SK-N-SH (cell line): ENCODE measurements at regions not wholly inside any gene's neighbourhood (a gene's known extent, or its start where the extent isn't known, plus 50 kb on each side); places are given as distances from the start of the nearest gene placed in this dataset.

Experiments used
- CTCF ChIA-PET: fragments of 300-600, 350-600 bp; formaldehyde crosslinking; extraction: SDS; loops from one replicate; lab custom pipeline; 2021; lab: Yijun Ruan, JAX
- POLR2A ChIA-PET: fragments of 350-600 bp; sonication (Branson Sonifier 250); formaldehyde crosslinking; extraction: SDS; loops from one replicate; lab custom pipeline; 2020; ENCODE audit warnings: antibody characterized with exemption, inconsistent platforms; lab: Yijun Ruan, JAX
- DNase-seq: peaks from one replicate; pipeline ENCODE4 v3.0.0; 2012
- H2AFZ ChIP-seq: fragments of 200-600 bp; sonication (generic); 2 replicates; pipeline ENCODE4 v1.8.1; 2016; ENCODE audit warnings: antibody characterized with exemption, mild to moderate bottlenecking, low read depth
- H3F3A ChIP-seq: fragments of 200-600 bp; sonication (generic); replicated peaks from 2 replicates; pipeline ENCODE3; 2016; ENCODE audit warnings: antibody characterized with exemption, mild to moderate bottlenecking; ENCODE audit not compliant: insufficient read depth
- H3K27ac ChIP-seq, 2 experiments: fragments of 200-500 bp in 1 of 2; fragments of 200-600 bp in 1 of 2; sonication (Bioruptor generic) in 1 of 2; sonication (generic), shearing (Covaris generic) in 1 of 2; 2 replicates each; pipeline versions ENCODE4 v1.5.1 to v1.6.1; 2014 to 2016; ENCODE audit warnings: low read depth in 2 of 2, inconsistent platforms in 1 of 2, low read length in 1 of 2, mild to moderate bottlenecking in 1 of 2, mixed read lengths in 1 of 2
- H3K27me3 ChIP-seq: fragments of 200-600 bp; sonication (generic), shearing (Covaris generic); 2 replicates; pipeline ENCODE4 v1.6.1; 2016; ENCODE audit warnings: mixed run types; ENCODE audit not compliant: insufficient read depth
- H3K36me3 ChIP-seq, 2 experiments: fragments of 200-500 bp in 1 of 2; fragments of 200-600 bp in 1 of 2; sonication (Bioruptor generic) in 1 of 2; sonication (generic) in 1 of 2; replicated peaks in 1 of 2; 2 replicates each; pipeline versions ENCODE3 to v1.5.1; 2014 to 2016; ENCODE audit warnings: low read length in 1 of 2, mild to moderate bottlenecking in 1 of 2; ENCODE audit not compliant: insufficient read depth in 2 of 2, control insufficient read depth in 1 of 2
- H3K4me1 ChIP-seq, 2 experiments: fragments of 200-500 bp in 1 of 2; fragments of 200-600 bp in 1 of 2; sonication (Bioruptor generic) in 1 of 2; sonication (generic), shearing (Covaris generic) in 1 of 2; 2 replicates each; pipeline versions ENCODE4 v1.5.1 to v1.6.1; 2014 to 2016; ENCODE audit warnings: low read depth in 1 of 2, low read length in 1 of 2, mixed run types in 1 of 2; ENCODE audit not compliant: insufficient read depth in 2 of 2, control insufficient read depth in 1 of 2
- H3K4me2 ChIP-seq: fragments of 200-600 bp; sonication (generic), shearing (Covaris generic); 2 replicates; pipeline ENCODE4 v1.6.1; 2017; ENCODE audit warnings: mixed run types
- H3K4me3 ChIP-seq, 2 experiments: fragments of 200-500 bp in 1 of 2; fragments of 200-600 bp in 1 of 2; sonication (Bioruptor generic) in 1 of 2; sonication (generic), shearing (Covaris generic) in 1 of 2; 2 replicates each; pipeline versions ENCODE4 v1.5.1 to v1.8.1; 2014 to 2016; ENCODE audit warnings: low read depth in 2 of 2, inconsistent platforms in 1 of 2, low read length in 1 of 2, mild to moderate bottlenecking in 1 of 2, mixed read lengths in 1 of 2, moderate library complexity in 1 of 2
- H3K79me2 ChIP-seq: fragments of 200-600 bp; sonication (generic); 2 replicates; pipeline ENCODE4 v1.8.1; 2017; ENCODE audit warnings: mild to moderate bottlenecking; ENCODE audit not compliant: insufficient read depth
- H3K9ac ChIP-seq: fragments of 200-600 bp; sonication (generic); 2 replicates; pipeline ENCODE4 v1.6.1; 2017; ENCODE audit warnings: mixed run types
- H3K9me2 ChIP-seq: fragments of 200-600 bp; sonication (generic); 2 replicates; pipeline ENCODE4 v1.6.1; 2017; ENCODE audit warnings: mixed run types
- H3K9me3 ChIP-seq: fragments of 200-600 bp; sonication (generic); 2 replicates; pipeline ENCODE4 v1.6.1; 2017; ENCODE audit warnings: mixed run types, mild to moderate bottlenecking, moderate library complexity
- H4K20me1 ChIP-seq: fragments of 200-600 bp; sonication (generic); 2 replicates; pipeline ENCODE4 v1.6.1; 2017; ENCODE audit warnings: mild to moderate bottlenecking, mixed run types; ENCODE audit not compliant: insufficient read depth
- EZH2phosphoT487 ChIP-seq: fragments of 200-600 bp; sonication (generic); IDR thresholded peaks from 2 replicates; pipeline ENCODE4 v1.6.1; 2017; ENCODE audit warnings: low read depth, mixed run types, mild to moderate bottlenecking, antibody characterized with exemption, moderate library complexity, borderline replicate concordance
- GABPA ChIP-seq: IDR thresholded peaks from 2 replicates; pipeline ENCODE4 v1.4.0; 2012; ENCODE audit warnings: low read depth, mild to moderate bottlenecking
- JUND ChIP-seq: IDR thresholded peaks from 2 replicates; pipeline ENCODE4 v1.4.0; 2012
- RXRA ChIP-seq: IDR thresholded peaks from 2 replicates; pipeline ENCODE4 v1.4.0; 2012; ENCODE audit warnings: low read depth, mild to moderate bottlenecking, borderline replicate concordance
- SMC3 ChIP-seq: IDR thresholded peaks from 2 replicates; pipeline ENCODE4 v1.6.1; 2012; ENCODE audit warnings: low read depth, low read length, improper control_type of control experiment
- TCF12 ChIP-seq: IDR thresholded peaks from 2 replicates; pipeline ENCODE4 v1.4.0; 2012
- TEAD4 ChIP-seq: IDR thresholded peaks from 2 replicates; pipeline ENCODE4 v1.4.0; 2012; ENCODE audit warnings: mild to moderate bottlenecking, borderline replicate concordance; ENCODE audit not compliant: insufficient read depth
- WGBS: methylation state at CpG from one replicate; pipeline ENCODE4 v1.1.6; 2017; ENCODE audit warnings: low lambda C conversion rate; 5-methylcytosine and 5-hydroxymethylcytosine counted together
- TF ChIP-seq, protein P1 (sequence below): IDR thresholded peaks from 2 replicates; pipeline ENCODE4 v1.6.1; 2012; ENCODE audit warnings: mild to moderate bottlenecking, low read depth, low read length, moderate library complexity
- TF ChIP-seq, protein P2 (sequence below): fragments of 150-350 bp; IDR thresholded peaks from 2 replicates; pipeline ENCODE4 v1.6.1; 2016; ENCODE audit warnings: mild to moderate bottlenecking, low read depth, low read length
- TF ChIP-seq, protein P3 (sequence below): IDR thresholded peaks from 2 replicates; pipeline ENCODE4 v1.4.0; 2012; ENCODE audit warnings: low read depth
- TF ChIP-seq, protein P4 (sequence below): IDR thresholded peaks from 2 replicates; pipeline ENCODE4; 2012
- TF ChIP-seq, protein P5 (sequence below): fragments of 200-600 bp; sonication (generic); IDR thresholded peaks from 2 replicates; pipeline ENCODE4 v1.6.1; 2017; ENCODE audit warnings: antibody characterized with exemption, mild to moderate bottlenecking, moderate library complexity

DNA sequence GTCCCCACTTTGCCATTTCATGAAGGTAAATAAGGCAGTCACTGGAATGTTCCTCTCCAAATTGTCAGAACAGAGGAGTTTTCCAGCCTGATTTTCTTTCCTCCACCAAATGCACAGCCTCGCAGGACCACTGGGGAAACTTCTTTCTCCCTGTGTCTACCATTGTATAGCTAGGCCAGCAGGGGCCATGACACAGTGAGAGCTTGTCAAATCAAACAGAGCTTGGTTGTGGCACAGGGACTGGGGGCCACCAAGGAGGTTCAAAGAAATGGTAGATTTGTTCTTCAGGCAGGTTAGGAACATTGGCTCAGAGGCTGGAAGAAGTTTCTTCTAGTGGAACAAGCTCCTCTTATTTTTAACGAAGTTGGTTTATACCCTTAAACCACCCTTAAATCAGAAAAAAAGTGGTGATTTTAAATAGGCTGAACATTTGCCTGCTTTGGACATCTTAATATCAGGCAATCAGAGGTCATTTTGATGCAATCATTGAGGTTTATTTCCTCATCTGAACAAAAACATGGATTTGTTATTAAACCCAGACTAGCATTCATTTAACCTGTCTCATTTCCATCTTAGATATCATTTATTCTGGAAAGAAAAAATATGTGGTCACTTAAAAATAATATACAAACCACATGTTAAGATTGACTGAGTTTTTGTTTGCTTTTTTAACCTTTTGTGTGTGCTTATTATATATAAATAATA, 105.6 kb downstream of the GTPBP8 start:
- Histone ChIP-seq H3K79me2 (no peaks in the 10 kb centered on the region), H3K9ac (no peak overlapping the region), H3K27ac (peak overlapping the region in 1 of 2 experiments; percentile 81; a peak in 1 of 4 replicates), H3K9me3 (no peaks in the 10 kb centered on the region), H3K4me3 (no peak overlapping the region), H3K27me3 (no peaks in the 10 kb centered on the region), H3K36me3 (no peaks in the 10 kb centered on the region), H3K9me2 (no peaks in the 10 kb centered on the region), H3K4me1 (peaks cover 4 to 17% of the 10 kb centered on the region in 2 experiments; a peak in 3 of 4 replicates), H3F3A (peaks cover 24% of the 10 kb centered on the region), H4K20me1 (no peaks in the 10 kb centered on the region), H3K4me2 (0 out of 2 replicates have a peak overlapping the region, but pooled peaks have one; percentile 8), H2AFZ (no peak overlapping the region)
- TF ChIP-seq, protein P1, sequence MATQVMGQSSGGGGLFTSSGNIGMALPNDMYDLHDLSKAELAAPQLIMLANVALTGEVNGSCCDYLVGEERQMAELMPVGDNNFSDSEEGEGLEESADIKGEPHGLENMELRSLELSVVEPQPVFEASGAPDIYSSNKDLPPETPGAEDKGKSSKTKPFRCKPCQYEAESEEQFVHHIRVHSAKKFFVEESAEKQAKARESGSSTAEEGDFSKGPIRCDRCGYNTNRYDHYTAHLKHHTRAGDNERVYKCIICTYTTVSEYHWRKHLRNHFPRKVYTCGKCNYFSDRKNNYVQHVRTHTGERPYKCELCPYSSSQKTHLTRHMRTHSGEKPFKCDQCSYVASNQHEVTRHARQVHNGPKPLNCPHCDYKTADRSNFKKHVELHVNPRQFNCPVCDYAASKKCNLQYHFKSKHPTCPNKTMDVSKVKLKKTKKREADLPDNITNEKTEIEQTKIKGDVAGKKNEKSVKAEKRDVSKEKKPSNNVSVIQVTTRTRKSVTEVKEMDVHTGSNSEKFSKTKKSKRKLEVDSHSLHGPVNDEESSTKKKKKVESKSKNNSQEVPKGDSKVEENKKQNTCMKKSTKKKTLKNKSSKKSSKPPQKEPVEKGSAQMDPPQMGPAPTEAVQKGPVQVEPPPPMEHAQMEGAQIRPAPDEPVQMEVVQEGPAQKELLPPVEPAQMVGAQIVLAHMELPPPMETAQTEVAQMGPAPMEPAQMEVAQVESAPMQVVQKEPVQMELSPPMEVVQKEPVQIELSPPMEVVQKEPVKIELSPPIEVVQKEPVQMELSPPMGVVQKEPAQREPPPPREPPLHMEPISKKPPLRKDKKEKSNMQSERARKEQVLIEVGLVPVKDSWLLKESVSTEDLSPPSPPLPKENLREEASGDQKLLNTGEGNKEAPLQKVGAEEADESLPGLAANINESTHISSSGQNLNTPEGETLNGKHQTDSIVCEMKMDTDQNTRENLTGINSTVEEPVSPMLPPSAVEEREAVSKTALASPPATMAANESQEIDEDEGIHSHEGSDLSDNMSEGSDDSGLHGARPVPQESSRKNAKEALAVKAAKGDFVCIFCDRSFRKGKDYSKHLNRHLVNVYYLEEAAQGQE = no peak
- TF ChIP-seq, protein P2, sequence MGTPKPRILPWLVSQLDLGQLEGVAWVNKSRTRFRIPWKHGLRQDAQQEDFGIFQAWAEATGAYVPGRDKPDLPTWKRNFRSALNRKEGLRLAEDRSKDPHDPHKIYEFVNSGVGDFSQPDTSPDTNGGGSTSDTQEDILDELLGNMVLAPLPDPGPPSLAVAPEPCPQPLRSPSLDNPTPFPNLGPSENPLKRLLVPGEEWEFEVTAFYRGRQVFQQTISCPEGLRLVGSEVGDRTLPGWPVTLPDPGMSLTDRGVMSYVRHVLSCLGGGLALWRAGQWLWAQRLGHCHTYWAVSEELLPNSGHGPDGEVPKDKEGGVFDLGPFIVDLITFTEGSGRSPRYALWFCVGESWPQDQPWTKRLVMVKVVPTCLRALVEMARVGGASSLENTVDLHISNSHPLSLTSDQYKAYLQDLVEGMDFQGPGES = no peak
- TF ChIP-seq JUND (0 out of 2 replicates have a peak, but pooled peaks have one; percentile 5), TEAD4 (no peak), TCF12 (peak; percentile 58), GABPA (no peak)
- TF ChIP-seq, protein P3, sequence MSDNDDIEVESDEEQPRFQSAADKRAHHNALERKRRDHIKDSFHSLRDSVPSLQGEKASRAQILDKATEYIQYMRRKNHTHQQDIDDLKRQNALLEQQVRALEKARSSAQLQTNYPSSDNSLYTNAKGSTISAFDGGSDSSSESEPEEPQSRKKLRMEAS = no peak
- TF ChIP-seq, protein P4, sequence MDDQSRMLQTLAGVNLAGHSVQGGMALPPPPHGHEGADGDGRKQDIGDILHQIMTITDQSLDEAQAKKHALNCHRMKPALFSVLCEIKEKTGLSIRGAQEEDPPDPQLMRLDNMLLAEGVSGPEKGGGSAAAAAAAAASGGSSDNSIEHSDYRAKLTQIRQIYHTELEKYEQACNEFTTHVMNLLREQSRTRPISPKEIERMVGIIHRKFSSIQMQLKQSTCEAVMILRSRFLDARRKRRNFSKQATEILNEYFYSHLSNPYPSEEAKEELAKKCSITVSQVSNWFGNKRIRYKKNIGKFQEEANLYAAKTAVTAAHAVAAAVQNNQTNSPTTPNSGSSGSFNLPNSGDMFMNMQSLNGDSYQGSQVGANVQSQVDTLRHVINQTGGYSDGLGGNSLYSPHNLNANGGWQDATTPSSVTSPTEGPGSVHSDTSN = no peak
- CTCF ChIA-PET = interaction anchor here (0.6 to 1.1 kb wide), 3 partner anchors 12 to 1324 kb away, joined by 3 read pairs; no protein-coding TSS in a partner anchor
- DNase-seq = no peak
- POLR2A ChIA-PET = no interaction called here
- 89% methylated on average over 2 of the region's 2 CpGs for WGBS

DNA sequence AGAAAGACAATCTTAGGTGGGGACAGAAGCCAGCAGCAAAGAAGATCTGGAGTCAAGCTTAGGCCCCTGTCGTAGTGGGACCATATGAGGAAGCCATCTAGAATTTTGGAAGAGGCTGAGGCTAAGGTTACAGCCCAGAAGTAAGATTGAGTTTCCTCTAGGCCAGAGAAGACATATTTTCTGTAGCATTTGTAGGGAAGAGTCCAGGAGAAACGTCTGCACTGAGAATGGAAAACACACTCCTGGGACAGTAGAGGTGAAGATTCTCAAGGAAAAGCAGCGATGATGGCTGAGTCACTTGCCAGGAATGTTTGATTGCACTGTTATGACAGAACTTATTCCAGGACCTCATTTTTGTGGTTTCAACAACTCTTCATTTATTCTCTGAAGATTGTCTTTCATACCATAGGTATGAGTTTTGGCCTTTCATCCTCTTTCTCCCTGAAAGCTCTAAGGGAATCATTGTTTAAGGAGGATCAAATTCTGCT, 107.2 kb downstream of the GTPBP8 start:
- Histone ChIP-seq H3K36me3 (no peaks in the 10 kb centered on the region), H3K79me2 (no peaks in the 10 kb centered on the region), H3F3A (peaks cover 24% of the 10 kb centered on the region), H3K9ac (peak overlapping the region; percentile 52; the same call in 1 of the 2 replicates), H3K9me3 (no peaks in the 10 kb centered on the region), H3K4me3 (no peak overlapping the region), H3K4me1 (peaks cover 4 to 17% of the 10 kb centered on the region in 2 experiments; a peak in 3 of 4 replicates), H3K4me2 (peak overlapping the region; percentile 52; the same call in 1 of the 2 replicates), H3K27me3 (no peaks in the 10 kb centered on the region), H3K9me2 (no peaks in the 10 kb centered on the region), H2AFZ (peak overlapping the region; percentile 5; the same call in 1 of the 2 replicates), H3K27ac (peak overlapping the region; percentile 87 to 90), H4K20me1 (no peaks in the 10 kb centered on the region)
- ChIA-PET CTCF (interaction anchor here (1.1 to 1.2 kb wide), 2 partner anchors 10 to 17 kb away, joined by 3 read pairs; no protein-coding TSS in a partner anchor), POLR2A (interaction anchor here (0.6 kb wide), 1 partner anchor 289 kb away, joined by 4 read pairs; no protein-coding TSS in a partner anchor)
- no peak for DNase-seq
- 18% methylated on average over 3 of the region's 3 CpGs for WGBS
- TF ChIP-seq, protein P2 = no peak
- TF ChIP-seq SMC3 = no peak
- TF ChIP-seq GABPA = 0 out of 2 replicates have a peak, but pooled peaks have one; percentile 24
- TF ChIP-seq, protein P5, sequence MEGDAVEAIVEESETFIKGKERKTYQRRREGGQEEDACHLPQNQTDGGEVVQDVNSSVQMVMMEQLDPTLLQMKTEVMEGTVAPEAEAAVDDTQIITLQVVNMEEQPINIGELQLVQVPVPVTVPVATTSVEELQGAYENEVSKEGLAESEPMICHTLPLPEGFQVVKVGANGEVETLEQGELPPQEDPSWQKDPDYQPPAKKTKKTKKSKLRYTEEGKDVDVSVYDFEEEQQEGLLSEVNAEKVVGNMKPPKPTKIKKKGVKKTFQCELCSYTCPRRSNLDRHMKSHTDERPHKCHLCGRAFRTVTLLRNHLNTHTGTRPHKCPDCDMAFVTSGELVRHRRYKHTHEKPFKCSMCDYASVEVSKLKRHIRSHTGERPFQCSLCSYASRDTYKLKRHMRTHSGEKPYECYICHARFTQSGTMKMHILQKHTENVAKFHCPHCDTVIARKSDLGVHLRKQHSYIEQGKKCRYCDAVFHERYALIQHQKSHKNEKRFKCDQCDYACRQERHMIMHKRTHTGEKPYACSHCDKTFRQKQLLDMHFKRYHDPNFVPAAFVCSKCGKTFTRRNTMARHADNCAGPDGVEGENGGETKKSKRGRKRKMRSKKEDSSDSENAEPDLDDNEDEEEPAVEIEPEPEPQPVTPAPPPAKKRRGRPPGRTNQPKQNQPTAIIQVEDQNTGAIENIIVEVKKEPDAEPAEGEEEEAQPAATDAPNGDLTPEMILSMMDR = no peak
- peak; percentile 85; the same call in 1 of the 2 replicates for TF ChIP-seq RXRA
- no peak for TF ChIP-seq EZH2phosphoT487
